SIG-M5 treated with dmso at 0.1 percent for 504 hours (cell line): ENCODE measurements at regions not wholly inside any gene's neighbourhood (a gene's known extent, or its start where the extent isn't known, plus 50 kb on each side); places are given as distances from the start of the nearest gene placed in this dataset.

Experiments
- DNase-seq: peaks from one replicate; lab custom pipeline; 2025; ENCODE audit not compliant: unreplicated experiment; lab: John Stamatoyannopoulos, UW

DNA sequence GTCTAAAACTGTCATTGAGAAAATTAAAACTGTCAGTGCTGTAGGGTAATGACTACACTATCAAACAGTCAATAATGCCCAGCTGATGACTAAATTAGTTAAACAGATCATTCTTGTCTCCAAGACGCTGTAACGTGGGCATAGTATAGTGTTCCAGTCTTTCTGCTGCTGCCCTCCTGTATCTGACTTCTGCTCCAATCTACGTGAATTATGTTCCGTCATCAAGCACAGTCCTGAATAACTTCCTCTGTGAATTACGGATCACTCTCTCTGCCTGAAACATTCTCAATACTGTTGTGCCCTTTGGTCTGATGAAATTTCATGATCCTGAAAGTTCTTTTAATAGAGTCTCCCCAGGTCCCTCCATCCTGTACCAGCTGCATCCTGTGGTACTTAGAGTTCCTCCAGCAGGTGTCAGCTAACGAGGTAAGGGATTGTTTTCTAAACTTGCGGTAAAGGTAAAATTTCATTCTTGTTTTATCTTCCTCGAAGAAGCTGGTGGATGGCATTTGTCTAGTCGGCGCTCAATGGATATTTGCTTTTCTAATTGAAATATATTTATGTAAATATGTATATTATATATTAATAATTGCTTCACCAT, 393.5 kb upstream of the ADARB2 start:
- DNase-seq: no peak

DNA sequence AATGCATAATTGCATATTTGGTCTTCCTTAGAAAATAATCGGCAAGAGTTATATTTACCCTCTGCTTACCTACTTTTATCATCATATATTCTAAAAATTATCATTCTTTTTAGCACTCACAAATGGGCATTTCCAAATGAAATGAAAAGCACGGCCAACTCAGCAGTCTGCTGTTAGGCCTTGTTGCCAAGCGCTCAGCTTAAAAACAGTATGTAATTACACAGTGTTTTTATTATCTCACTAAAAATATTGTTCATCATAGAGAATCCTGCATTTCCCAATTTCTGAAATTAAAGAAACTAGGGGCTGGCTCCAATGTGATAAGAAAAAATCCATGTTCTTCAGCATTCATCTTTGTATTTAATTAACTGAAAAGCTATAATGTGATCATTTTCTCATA, 391.7 kb upstream of the ADARB2 start:
- DNase-seq: no peak

DNA sequence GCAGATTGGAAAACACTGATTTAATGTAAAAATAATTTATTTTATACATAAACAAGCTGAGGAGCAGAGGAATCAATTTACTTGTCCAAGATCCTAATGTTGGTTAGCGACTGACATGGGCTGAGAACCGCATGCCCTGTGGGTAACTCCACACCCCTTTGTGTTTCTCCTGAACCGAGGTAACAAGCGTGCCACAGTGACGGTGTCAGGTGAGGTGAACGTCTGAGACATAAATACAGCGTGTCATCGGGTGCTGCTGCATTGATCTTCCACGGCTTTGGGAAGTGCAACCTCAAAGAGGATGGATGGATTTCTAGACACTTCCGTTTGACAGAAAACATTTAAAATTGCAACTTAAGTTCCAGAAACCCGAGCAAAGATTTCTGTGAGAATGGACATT, 386.8 kb upstream of the ADARB2 start:
- DNase-seq: no peak

- no peak for DNase-seq
Observed at GRCh38 chr10:2122431-2123124, 385.3 kb upstream of the ADARB2 start.

DNA sequence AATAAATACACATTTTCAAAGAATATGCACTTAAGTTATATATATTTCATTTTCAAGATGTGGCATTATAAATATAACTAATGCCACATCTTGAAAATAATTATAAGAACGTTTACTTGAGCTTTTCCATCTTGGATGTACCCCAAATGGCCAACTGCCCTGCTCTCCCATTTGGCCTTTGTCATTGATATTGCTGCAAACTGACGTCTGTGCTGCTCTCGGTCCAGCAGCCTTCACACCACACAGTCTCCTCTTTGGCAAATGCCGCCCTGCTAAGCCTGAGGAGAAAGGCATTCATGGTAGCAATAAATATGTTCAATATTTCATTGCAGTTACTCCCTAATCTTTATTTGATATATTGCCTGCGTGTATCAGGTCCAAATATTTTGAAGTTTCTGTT, 384.6 kb upstream of the ADARB2 start:
- no peak for DNase-seq

- no peak for DNase-seq
Observed at GRCh38 chr10:2121315-2121714, 384.0 kb upstream of the ADARB2 start.

DNA sequence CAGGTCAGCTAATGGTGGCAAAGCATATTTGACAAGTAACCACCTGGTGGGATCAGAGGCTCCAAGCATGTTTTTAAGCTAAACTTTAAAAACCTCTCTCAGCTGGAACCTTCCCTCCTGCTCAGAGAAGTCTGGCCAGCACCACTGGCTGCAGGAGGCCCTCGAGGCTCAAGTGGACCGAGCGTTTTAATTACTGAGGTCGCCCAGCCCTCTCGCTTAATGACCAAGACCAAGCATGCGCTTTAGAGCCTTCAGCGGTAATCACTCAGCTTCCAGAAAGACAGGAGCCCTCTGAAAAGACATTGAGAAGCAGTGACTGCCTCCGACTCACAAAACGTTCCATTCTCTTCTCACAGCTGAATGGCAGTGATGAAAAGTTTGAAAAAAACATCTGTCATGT, 383.4 kb upstream of the ADARB2 start:
- no peak for DNase-seq

DNA sequence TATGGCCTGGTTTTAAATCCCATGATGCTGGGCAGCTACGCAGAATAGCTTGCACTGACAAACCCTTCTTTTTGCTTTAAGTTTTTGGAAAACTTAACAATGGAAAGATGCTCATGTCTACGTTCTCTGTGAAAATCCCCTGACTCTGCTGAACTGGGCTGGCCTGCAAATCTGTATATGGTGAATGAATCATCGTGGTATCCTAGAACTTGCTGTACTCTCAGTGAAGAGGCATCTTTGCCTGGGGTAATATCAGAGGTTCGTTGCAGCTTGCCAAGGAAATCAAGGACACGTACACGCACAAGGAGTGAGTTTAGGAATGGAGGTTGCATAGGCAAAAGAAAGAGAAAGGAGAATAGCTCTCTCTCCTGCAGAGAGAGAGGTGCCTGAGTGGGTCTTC, 382.0 kb upstream of the ADARB2 start:
- no peak for DNase-seq

- no peak for DNase-seq
Observed at GRCh38 chr10:2118201-2118600, 380.9 kb upstream of the ADARB2 start.

DNA sequence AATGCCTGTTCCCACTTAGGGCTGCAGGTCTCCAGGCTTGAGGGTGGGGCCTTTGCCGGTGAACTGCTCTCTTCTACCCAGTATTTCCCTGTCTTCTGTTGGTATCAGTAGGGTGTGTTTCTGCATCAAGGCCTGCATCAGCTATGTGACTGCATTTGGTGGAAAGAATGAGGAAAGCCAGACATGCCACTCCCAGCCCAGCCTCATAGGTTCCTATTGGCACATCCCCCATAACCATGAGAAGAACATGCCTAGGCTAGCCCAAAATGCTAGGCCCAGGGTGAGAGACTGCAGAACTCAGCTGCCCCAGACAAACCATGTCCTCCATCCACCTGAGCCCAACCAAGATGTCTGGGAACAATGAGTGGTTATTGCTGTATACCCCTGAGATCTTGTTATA, 380.3 kb upstream of the ADARB2 start:
- DNase-seq: no peak

DNA sequence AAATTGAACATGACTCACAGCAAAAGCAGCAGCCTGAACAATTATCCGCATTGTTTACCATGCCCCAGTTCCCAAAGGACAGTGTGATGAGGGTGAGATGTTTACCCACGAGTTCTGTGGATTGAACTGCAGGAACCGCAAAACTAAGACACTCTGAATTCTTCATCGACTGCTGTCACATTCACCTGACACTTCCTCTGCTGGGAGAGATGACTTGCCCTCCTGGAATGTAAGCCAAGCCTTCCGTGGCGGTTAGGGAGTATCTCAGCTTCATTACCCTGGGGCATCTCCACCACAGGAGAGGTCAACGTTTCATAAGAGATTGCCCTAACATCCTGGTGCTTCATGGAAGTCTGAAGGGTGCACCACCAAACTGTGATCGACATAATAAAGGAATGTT, 374.6 kb upstream of the ADARB2 start:
- DNase-seq: no peak

DNA sequence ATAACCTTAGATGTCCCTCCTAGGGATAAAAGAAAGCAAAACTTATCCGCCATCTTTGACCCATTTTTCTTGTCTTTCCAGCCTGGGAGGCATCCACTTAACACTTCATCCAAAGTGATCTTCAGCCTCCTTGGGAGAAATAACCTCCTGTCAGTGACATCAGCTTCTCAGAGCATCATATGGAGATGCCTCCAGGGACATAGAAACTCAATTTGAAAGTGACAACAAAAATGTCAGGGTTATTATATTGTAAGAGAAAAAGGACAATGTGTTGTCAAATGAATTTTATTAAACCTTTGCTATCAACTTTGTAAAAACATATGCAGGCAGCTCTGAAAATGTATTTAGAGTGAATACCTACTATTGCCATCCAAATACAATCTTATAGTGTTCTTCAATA, 371.2 kb upstream of the ADARB2 start:
- DNase-seq: no peak

- DNase-seq: no peak
Observed at GRCh38 chr10:2106641-2107040, 369.3 kb upstream of the ADARB2 start.

DNA sequence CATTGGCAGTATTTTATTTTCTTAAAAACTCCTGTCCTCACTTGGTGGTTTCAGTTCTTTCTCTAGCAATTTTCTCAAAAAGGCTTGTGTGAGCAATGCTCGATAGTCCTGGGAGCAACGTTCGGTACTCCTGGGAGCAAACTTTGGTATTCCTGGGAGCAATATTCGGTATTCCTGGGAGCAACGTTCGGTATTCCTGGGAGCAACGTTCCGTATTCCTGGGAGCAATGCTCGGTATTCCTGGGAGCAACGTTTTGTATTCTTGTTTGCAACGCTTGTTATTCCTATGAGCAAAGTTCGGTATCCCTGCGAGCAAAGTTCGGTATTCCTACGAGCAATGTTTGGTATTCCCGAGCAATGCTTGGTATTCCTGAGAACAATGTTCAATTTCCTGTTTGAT, 362.0 kb upstream of the ADARB2 start:
- DNase-seq: no peak

DNA sequence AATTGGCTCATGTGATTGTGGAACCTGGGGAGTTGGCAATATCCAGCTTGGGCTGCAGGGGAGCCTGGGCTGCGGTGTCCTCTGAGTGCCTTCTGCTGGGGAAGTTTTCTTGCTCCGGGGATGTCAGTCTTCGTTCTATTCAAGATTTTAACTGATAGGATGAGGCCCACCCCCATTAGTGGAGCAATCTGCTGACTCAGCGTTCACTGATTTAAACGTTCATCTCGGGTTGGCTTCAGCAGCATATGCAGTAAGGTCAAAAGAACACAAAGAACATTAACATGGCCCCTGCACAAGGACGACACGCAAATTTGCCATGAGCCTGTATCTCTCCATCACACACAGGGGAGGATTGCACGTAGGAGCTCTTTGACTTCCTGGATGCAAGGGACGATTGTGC, 360.6 kb upstream of the ADARB2 start:
- no peak for DNase-seq

DNA sequence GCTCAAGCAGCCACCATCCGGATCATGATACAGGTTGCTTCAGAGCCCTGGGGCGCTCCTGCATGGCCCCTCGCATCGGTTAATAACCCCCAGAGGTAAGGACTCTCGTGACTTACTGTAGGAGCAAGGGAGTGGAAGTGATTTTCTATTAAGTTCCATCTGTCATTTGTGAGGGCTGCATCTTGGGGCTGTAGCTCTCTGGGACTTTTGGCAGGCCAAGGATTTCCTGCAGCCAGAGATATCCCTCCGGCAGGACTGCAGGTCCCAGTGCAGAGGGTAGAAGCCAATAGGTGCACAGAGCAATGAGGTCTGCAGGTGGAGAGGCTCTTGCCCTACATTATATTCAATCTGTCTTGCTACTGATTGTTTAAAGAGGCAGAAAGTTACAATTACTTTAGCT, 356.8 kb upstream of the ADARB2 start:
- DNase-seq: no peak

DNA sequence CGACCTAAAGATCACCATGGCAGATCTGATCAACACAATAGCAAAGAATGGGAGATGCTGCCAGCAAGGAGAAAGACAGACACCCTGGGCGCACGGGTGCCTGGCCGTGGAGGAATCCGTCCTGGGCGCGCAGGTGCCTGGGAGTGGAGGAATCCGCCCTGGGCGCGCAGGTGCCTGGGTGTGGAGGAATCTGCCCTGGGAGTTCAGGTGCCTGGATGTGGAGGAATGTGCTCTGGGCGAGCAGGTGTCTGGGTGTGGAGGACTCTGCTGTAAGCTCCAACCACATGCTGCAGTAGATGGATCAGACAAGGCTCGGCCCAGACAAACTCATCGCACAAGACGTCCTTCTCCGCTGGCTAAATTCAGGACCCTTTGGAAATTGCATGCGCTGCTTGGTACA, 346.3 kb upstream of the ADARB2 start:
- DNase-seq: no peak

DNA sequence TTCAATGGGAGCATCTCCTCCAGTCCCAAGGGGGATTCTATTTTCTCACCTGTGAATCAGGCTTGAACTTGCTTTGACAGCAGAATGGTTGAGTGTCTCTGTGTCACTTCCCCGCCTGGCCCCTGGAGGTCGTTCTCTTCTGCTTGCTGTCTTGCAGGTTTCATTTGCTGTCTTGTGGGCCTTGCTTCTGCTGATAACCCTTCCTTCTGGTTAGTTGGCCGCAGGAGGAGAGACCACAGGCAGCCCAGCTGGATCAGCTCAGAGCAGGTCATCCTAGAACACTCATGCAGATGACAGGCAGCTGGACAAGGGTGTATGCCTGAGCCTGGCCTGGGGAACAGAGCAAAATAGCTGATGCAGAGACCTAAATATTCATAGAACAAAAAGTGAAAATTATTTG, 344.2 kb upstream of the ADARB2 start:
- no peak for DNase-seq

DNA sequence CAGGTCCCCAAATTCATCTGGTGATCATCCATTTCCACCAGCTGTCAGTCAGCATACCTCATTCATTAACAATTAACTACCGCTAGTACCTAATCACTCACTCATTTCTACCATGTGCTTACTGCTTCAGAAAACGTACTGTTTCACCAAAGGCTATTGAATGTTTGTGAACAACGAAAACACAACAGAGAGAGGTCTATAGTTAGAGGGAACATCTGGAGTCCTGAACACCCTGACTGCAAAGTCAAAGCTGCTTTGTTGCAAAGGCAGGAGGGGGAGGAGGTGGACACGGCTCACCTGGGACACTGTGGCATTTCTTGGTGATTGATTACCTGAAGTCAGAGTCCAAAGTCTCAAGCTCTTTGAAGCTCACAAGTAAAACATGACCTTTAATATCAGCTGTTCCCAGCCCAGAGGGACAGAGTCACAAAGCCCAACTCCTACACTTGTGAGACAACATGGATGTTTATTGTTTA, 342.3 kb upstream of the ADARB2 start:
- no peak for DNase-seq

GRCh38 chr10:2077231-2077630, 339.9 kb upstream of the ADARB2 start:
- no peak for DNase-seq

DNA sequence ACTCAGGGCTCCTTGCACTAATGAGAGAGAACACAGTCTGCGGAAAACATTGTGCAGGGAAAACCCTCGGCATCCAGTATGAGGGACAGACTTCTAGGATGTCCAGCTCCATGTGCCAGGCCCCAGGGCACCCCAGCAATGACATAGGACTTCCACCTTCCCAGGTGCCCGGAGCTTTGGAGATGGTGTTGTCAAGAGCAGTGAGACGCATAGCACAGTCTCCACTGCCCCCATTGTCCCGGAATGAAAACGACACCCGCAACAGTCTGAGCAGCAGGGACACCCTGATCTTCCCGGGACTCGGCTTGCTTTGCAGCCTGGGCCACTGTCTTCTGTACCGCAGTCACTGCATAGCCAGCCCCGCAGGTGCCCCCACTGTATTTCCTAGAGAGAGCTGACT, 339.2 kb upstream of the ADARB2 start:
- no peak for DNase-seq

- DNase-seq: no peak
Observed at GRCh38 chr10:2067015-2067414, 329.7 kb upstream of the ADARB2 start.

GRCh38 chr10:2054728-2055127, 317.4 kb upstream of the ADARB2 start:
- no peak for DNase-seq
